Hepatocyte (in vitro differentiated cells): ENCODE measurements at regions not wholly inside any gene's neighbourhood (a gene's known extent, or its start where the extent isn't known, plus 50 kb on each side); places are given as distances from the start of the nearest gene placed in this dataset.

Experiments
- DNase-seq: peaks from one replicate; pipeline ENCODE4 v3.0.0-alpha.2; 2016; ENCODE audit warnings: low spot score
- H2AFZ ChIP-seq: fragments of 200-600 bp; sonication (generic); 2 replicates; pipeline ENCODE4 v1.6.0; 2016; ENCODE audit warnings: antibody characterized with exemption, mild to moderate bottlenecking
- H3K27ac ChIP-seq: fragments of 200-600 bp; sonication (generic); 2 replicates; pipeline ENCODE4 v1.5.1; 2016; ENCODE audit warnings: mild to moderate bottlenecking
- H3K27me3 ChIP-seq: fragments of 200-600 bp; sonication (generic); 2 replicates; pipeline ENCODE4 v1.6.1; 2016
- H3K36me3 ChIP-seq: fragments of 200-600 bp; sonication (generic); replicated peaks from 2 replicates; pipeline ENCODE4 v1.5.1; 2016; ENCODE audit warnings: low read depth; ENCODE audit not compliant: insufficient read depth
- H3K4me1 ChIP-seq: fragments of 200-600 bp; sonication (generic); 2 replicates; pipeline ENCODE4 v1.5.1; 2016; ENCODE audit warnings: mild to moderate bottlenecking, moderate library complexity; ENCODE audit not compliant: insufficient read depth
- H3K4me2 ChIP-seq: fragments of 200-600 bp; sonication (generic); 2 replicates; pipeline ENCODE4 v1.6.0; 2016
- H3K4me3 ChIP-seq: fragments of 200-600 bp; sonication (generic); 2 replicates; pipeline ENCODE4 v1.5.1; 2016; ENCODE audit warnings: mild to moderate bottlenecking
- H3K79me2 ChIP-seq: fragments of 200-600 bp; sonication (generic); 2 replicates; pipeline ENCODE4 v1.6.0; 2017; ENCODE audit warnings: mild to moderate bottlenecking
- H3K9me2 ChIP-seq: fragments of 200-600 bp; sonication (generic); replicated peaks from 2 replicates; pipeline ENCODE4 v1.6.0; 2017; ENCODE audit warnings: mild to moderate bottlenecking; ENCODE audit not compliant: insufficient read depth
- H3K9me3 ChIP-seq: fragments of 200-600 bp; sonication (generic); 2 replicates; pipeline ENCODE4 v1.5.1; 2016; ENCODE audit warnings: low read depth, mild to moderate bottlenecking
- H4K20me1 ChIP-seq: fragments of 200-600 bp; sonication (generic); 2 replicates; pipeline ENCODE4 v1.6.0; 2016; ENCODE audit warnings: mild to moderate bottlenecking; ENCODE audit not compliant: insufficient read depth, poor library complexity, severe bottlenecking
- EZH2 ChIP-seq: fragments of 200-600 bp; sonication (generic); IDR thresholded peaks from 2 replicates; pipeline ENCODE4 v1.6.1; 2016; ENCODE audit warnings: antibody characterized with exemption, mild to moderate bottlenecking, borderline replicate concordance
- EZH2phosphoT487 ChIP-seq: fragments of 200-600 bp; sonication (generic); IDR thresholded peaks from one replicate; pipeline ENCODE4 v1.6.1; 2018; ENCODE audit warnings: antibody characterized with exemption, mild to moderate bottlenecking, low read depth, moderate library complexity; ENCODE audit not compliant: unreplicated experiment, severe bottlenecking
- WGBS: methylation state at CpG from one replicate; pipeline ENCODE4 v1.1.6; 2016; ENCODE audit warnings: low lambda C conversion rate; ENCODE audit errors: missing lambda C conversion rate; 5-methylcytosine and 5-hydroxymethylcytosine counted together
- TF ChIP-seq, protein P1 (sequence below): fragments of 200-600 bp; sonication (generic); IDR thresholded peaks from 2 replicates; pipeline ENCODE4 v1.5.1; 2016; ENCODE audit warnings: antibody characterized with exemption, mild to moderate bottlenecking; ENCODE audit not compliant: poor library complexity

DNA sequence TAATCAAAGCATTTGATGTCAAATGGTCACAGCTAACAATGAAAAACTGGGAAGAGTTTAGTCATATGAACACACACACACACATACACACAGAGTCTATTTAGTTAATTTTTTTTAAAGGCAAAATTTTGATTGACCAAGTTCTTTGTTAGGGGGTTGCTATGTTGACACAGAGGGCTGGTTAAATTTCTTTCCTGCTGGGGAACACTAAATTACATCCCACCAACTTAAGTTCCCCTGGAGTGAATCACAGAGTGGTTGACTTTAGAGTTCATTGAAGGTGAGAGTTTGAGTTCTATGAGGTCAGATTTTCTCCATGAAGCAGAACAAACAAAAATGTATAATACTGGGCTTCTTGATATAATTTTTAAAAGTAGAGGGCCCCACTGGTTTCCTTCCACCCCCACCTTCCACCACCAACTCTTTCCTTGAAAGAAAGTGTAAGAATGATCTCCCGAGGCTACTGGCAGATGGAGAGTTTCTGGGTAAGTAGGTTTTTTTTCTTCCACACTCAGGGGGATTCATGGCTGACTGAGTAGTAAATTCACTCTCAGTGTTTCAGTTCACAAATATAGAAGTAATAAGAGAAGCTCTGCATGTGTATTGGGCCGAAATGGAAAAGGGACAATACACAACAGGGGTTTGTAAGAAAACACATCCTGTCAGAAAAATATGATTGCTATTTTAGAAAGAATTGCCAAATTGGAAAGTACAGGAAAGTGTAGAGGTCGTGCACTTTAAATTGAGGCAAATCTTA lies 917.0 kb upstream of the LCORL start:
- no peak overlapping the region for H3K27ac ChIP-seq
- DNase-seq: no peak
- H4K20me1 ChIP-seq: no peaks in the 10 kb centered on the region
- whole genome bisulfite sequencing: 54% methylated on average over 3 of the region's 3 CpGs
- no peaks in the 10 kb centered on the region for H3K9me2 ChIP-seq
- H3K9me3 ChIP-seq: no peaks in the 10 kb centered on the region
- H3K27me3 ChIP-seq: no peaks in the 10 kb centered on the region
- no peak overlapping the region for H3K4me3 ChIP-seq
- TF ChIP-seq EZH2phosphoT487: no peak
- TF ChIP-seq, protein P1, sequence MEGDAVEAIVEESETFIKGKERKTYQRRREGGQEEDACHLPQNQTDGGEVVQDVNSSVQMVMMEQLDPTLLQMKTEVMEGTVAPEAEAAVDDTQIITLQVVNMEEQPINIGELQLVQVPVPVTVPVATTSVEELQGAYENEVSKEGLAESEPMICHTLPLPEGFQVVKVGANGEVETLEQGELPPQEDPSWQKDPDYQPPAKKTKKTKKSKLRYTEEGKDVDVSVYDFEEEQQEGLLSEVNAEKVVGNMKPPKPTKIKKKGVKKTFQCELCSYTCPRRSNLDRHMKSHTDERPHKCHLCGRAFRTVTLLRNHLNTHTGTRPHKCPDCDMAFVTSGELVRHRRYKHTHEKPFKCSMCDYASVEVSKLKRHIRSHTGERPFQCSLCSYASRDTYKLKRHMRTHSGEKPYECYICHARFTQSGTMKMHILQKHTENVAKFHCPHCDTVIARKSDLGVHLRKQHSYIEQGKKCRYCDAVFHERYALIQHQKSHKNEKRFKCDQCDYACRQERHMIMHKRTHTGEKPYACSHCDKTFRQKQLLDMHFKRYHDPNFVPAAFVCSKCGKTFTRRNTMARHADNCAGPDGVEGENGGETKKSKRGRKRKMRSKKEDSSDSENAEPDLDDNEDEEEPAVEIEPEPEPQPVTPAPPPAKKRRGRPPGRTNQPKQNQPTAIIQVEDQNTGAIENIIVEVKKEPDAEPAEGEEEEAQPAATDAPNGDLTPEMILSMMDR: no peak
- TF ChIP-seq EZH2: no peak
- no peak overlapping the region for H2AFZ ChIP-seq
- no peaks in the 10 kb centered on the region for H3K79me2 ChIP-seq
- no peaks in the 10 kb centered on the region for H3K36me3 ChIP-seq
- H3K4me2 ChIP-seq: no peak overlapping the region
- no peaks in the 10 kb centered on the region for H3K4me1 ChIP-seq

DNA sequence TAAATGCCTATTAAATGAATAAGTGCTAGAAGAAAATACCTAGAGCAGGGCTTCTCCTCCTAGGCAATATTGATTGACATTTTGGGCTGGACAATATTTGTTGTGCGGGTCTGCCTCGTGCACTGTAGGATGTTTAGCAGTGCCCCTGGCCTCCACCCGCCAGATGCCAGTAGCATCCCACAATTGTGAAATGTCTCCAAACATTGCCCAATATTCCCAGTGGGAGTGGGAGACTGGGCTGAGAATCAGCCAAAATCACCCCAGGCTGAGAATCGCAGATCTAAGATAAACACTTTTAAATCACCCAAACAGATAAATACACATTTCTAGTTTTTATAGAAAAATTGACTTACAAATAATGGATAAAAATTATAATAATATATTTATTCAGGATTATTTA lies 916.2 kb upstream of the LCORL start:
- H3K9me2 ChIP-seq: no peaks in the 10 kb centered on the region
- H3K4me1 ChIP-seq: no peaks in the 10 kb centered on the region
- no peaks in the 10 kb centered on the region for H4K20me1 ChIP-seq
- H3K9me3 ChIP-seq: no peaks in the 10 kb centered on the region
- H2AFZ ChIP-seq: no peak overlapping the region
- 85% methylated on average over 4 of the region's 4 CpGs for WGBS
- no peak overlapping the region for H3K4me3 ChIP-seq
- DNase-seq: no peak
- no peak overlapping the region for H3K27ac ChIP-seq
- H3K4me2 ChIP-seq: no peak overlapping the region
- TF ChIP-seq EZH2phosphoT487 (no peak), EZH2 (no peak)
- no peaks in the 10 kb centered on the region for H3K36me3 ChIP-seq
- no peaks in the 10 kb centered on the region for H3K27me3 ChIP-seq
- no peaks in the 10 kb centered on the region for H3K79me2 ChIP-seq

DNA sequence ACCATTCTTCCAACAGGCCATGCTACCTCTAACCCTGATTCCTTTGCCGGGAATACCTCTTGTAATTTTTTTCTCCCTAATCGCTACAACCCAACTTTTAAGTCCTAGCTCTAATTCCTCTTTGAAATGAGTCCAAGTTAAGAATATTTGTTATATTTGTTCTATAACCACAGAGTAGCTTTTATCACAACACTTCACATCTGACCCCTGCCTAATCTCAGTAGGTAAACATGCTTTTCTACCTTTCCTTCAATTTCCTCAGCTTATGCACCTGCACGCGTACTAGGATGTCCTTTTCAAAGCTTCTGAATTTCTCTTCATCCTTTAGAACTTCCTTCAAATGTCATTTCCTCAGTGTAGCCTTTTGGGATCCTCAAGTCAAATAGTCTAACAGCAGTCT lies 915.5 kb upstream of the LCORL start:
- H2AFZ ChIP-seq: no peak overlapping the region
- no peak overlapping the region for H3K27ac ChIP-seq
- no peaks in the 10 kb centered on the region for H3K79me2 ChIP-seq
- 86% methylated on average over 4 of the region's 4 CpGs for WGBS
- no peaks in the 10 kb centered on the region for H3K9me2 ChIP-seq
- no peak overlapping the region for H3K4me2 ChIP-seq
- H3K36me3 ChIP-seq: no peaks in the 10 kb centered on the region
- H4K20me1 ChIP-seq: no peaks in the 10 kb centered on the region
- H3K9me3 ChIP-seq: no peaks in the 10 kb centered on the region
- H3K27me3 ChIP-seq: no peaks in the 10 kb centered on the region
- TF ChIP-seq EZH2phosphoT487: no peak
- TF ChIP-seq, protein P1: no peak
- no peak for TF ChIP-seq EZH2
- H3K4me1 ChIP-seq: no peaks in the 10 kb centered on the region
- DNase-seq: no peak
- H3K4me3 ChIP-seq: no peak overlapping the region

DNA sequence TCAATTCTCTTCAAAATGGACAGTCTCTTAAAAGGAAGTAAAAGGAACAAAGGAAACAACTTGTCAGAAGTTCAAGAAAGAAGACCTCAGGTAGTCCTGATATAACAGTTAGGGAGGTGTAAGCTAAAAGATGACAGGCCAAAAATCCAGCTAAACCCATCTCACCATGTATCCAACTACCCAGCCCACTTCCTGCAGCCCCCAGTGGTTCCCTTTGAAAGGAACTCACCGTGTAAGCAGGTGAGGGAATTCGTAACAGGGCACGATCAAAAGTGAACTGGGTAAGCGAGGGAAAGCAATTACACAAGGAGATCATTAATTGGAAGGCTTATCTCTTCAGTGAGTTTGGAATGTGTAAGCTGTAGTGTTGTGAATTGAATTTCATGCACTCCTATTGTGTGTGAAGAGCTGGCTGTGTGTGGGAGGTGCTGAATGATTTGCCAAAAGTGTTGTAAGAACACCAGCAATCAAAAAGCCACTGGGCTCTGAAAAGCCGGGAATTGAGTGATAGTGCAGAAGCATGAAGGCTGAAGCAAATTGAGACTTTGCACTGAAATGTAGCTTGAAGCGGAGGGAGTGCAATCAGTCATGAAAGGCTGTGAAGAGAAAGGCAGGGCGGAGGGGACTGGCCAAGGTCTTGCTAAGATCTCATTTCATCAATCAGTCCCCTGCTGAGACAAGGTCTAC lies 914.2 kb upstream of the LCORL start:
- TF ChIP-seq EZH2 (no peak), EZH2phosphoT487 (no peak)
- TF ChIP-seq, protein P1: no peak
- Histone ChIP-seq H4K20me1 (no peaks in the 10 kb centered on the region), H3K27ac (no peak overlapping the region), H3K27me3 (no peaks in the 10 kb centered on the region), H3K9me2 (no peaks in the 10 kb centered on the region), H2AFZ (no peak overlapping the region), H3K79me2 (no peaks in the 10 kb centered on the region), H3K4me1 (no peaks in the 10 kb centered on the region), H3K36me3 (no peaks in the 10 kb centered on the region), H3K9me3 (no peaks in the 10 kb centered on the region), H3K4me3 (no peak overlapping the region), H3K4me2 (no peak overlapping the region)
- DNase-seq: no peak
- 59% methylated on average over 7 of the region's 7 CpGs for WGBS
